ENCODE measurements at regions not wholly inside any gene's neighbourhood (a gene's known extent, or its start where the extent isn't known, plus 50 kb on each side); places are given as distances from the start of the nearest gene placed in this dataset.

DNA sequence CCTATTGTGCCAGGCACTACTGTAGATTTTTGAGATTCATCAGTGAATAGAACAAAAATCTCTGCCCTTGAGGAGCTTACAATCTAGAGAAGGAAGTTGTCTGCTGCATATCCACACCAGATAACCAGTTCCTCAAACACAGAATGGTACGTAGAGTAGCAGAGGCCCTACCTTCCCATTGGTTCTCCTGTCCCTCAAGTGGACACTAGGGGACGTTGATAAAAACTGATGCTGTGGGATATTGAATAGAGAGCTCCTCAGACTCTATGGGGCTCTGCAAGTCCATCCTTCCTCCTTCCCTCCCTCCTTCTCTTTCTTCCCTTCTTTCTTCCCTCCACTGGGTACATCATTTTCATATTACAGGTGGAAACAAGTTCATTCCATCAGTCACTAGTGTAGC lies 371.3 kb downstream of the PBX1 start:
- no peak for TF ChIP-seq EZH2phosphoT487 (IDR thresholded peaks at IDR 0.05; ENCODE audit: low read depth)
- TF ChIP-seq, protein P1, sequence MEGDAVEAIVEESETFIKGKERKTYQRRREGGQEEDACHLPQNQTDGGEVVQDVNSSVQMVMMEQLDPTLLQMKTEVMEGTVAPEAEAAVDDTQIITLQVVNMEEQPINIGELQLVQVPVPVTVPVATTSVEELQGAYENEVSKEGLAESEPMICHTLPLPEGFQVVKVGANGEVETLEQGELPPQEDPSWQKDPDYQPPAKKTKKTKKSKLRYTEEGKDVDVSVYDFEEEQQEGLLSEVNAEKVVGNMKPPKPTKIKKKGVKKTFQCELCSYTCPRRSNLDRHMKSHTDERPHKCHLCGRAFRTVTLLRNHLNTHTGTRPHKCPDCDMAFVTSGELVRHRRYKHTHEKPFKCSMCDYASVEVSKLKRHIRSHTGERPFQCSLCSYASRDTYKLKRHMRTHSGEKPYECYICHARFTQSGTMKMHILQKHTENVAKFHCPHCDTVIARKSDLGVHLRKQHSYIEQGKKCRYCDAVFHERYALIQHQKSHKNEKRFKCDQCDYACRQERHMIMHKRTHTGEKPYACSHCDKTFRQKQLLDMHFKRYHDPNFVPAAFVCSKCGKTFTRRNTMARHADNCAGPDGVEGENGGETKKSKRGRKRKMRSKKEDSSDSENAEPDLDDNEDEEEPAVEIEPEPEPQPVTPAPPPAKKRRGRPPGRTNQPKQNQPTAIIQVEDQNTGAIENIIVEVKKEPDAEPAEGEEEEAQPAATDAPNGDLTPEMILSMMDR (IDR thresholded peaks at IDR 0.05; ENCODE audit: low read depth, low read length): no peak

Data from OCI-LY3 (cell line).